ENCODE measurements at regions not wholly inside any gene's neighbourhood (a gene's known extent, or its start where the extent isn't known, plus 50 kb on each side); places are given as distances from the start of the nearest gene placed in this dataset.
"Not testable (repeated sequence)": the region's sequence is repeated elsewhere in the genome, so short reads cannot be mapped to it uniquely, and the experiment has no call there.

GRCh38 chr14:51366460-51366859, 126.4 kb downstream of the TMX1 start:
- not testable (repeated sequence) for H3K27ac ChIP-seq (ENCODE audit: low read depth in 2 of 2, low read length in 1 of 2); H3K36me3 ChIP-seq (ENCODE audit: control insufficient read depth in 2 of 2, insufficient read depth in 2 of 2, low read length in 1 of 2); H3K9me3 ChIP-seq (ENCODE audit: control insufficient read depth in 2 of 2, insufficient read depth in 1 of 2, low read depth in 1 of 2, low read length in 1 of 2); H3K4me3 ChIP-seq (ENCODE audit: low read depth in 1 of 2, low read length in 2 of 2); H3K27me3 ChIP-seq (ENCODE audit: control insufficient read depth in 1 of 2, insufficient read depth in 2 of 2, low read length in 2 of 2)
- H3K4me1 ChIP-seq (ENCODE audit: control insufficient read depth in 2 of 2, insufficient read depth in 2 of 2, low read length in 1 of 2): peaks cover 2 to 11% of the 10 kb centered on the region in 2 donors
- 95 to 96% methylated on average over 14 of the region's 14 CpGs for WGBS, 2 donors

DNA sequence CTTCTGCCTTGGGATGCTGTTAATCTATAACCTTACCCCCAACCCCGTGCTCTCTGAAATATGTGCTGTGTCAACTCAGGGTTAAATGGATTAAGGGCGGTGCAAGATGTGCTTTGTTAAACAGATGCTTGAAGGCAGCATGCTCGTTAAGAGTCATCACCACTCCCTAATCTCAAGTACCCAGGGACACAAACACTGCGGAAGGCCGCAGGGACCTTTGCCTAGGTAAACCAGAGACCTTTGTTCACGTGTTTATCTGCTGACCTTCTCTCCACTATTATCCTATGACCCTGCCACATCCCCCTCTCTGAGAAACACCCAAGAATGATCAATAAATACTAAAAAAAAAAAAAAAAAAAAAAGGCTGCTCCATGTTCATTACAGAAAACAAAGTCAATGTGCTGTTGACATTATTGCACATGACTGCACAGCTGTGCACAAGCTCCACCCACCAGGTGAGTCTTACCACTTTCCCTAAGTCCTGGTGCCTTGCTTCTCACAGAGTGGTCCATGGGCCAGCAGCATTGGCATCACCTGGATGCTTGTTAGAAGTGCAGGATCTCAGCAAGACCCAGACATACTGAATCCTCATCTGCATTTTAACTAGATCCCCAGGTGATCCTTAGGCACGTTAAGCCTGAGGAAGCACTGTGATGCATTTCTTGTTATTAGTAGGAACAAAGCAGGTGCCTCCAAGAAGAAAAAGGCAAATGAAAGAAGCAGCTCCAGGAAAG, 127.0 kb downstream of the TMX1 start:
- H3K36me3 ChIP-seq (ENCODE audit: control insufficient read depth in 2 of 2, insufficient read depth in 2 of 2, low read length in 1 of 2); H3K4me3 ChIP-seq (ENCODE audit: low read depth in 1 of 2, low read length in 2 of 2); H3K27me3 ChIP-seq (ENCODE audit: control insufficient read depth in 1 of 2, insufficient read depth in 2 of 2, low read length in 2 of 2); H3K9me3 ChIP-seq (ENCODE audit: control insufficient read depth in 2 of 2, insufficient read depth in 1 of 2, low read depth in 1 of 2, low read length in 1 of 2): not testable (repeated sequence)
- H3K4me1 ChIP-seq (ENCODE audit: control insufficient read depth in 2 of 2, insufficient read depth in 2 of 2, low read length in 1 of 2): peaks cover 2 to 11% of the 10 kb centered on the region in 2 donors
- WGBS, 2 donors: 38 to 49% methylated on average over 6 to 7 of the region's 7 CpGs
- H3K27ac ChIP-seq (ENCODE audit: low read depth in 2 of 2, low read length in 1 of 2): peak overlapping the region; percentile 73 to 76

- no peaks in the 10 kb centered on the region for H3K36me3 ChIP-seq (ENCODE audit: control insufficient read depth in 2 of 2, insufficient read depth in 2 of 2, low read length in 1 of 2)
- peaks cover 2 to 11% of the 10 kb centered on the region in 2 donors for H3K4me1 ChIP-seq (ENCODE audit: control insufficient read depth in 2 of 2, insufficient read depth in 2 of 2, low read length in 1 of 2)
- H3K27me3 ChIP-seq (ENCODE audit: control insufficient read depth in 1 of 2, insufficient read depth in 2 of 2, low read length in 2 of 2): no peaks in the 10 kb centered on the region
- peak overlapping the region in 1 of 2 donors; percentile 76 for H3K27ac ChIP-seq (ENCODE audit: low read depth in 2 of 2, low read length in 1 of 2)
- no peaks in the 10 kb centered on the region for H3K9me3 ChIP-seq (ENCODE audit: control insufficient read depth in 2 of 2, insufficient read depth in 1 of 2, low read depth in 1 of 2, low read length in 1 of 2)
- no peak overlapping the region for H3K4me3 ChIP-seq (ENCODE audit: low read depth in 1 of 2, low read length in 2 of 2)
- 16 to 45% methylated on average over 1 of the region's 1 CpG for WGBS, 2 donors
Measured at GRCh38 chr14:51367600-51367931, 127.5 kb downstream of the TMX1 start.

- H3K4me1 ChIP-seq (ENCODE audit: control insufficient read depth in 2 of 2, insufficient read depth in 2 of 2, low read length in 1 of 2): peaks cover 2 to 11% of the 10 kb centered on the region in 2 donors
- H3K36me3 ChIP-seq (ENCODE audit: control insufficient read depth in 2 of 2, insufficient read depth in 2 of 2, low read length in 1 of 2): no peaks in the 10 kb centered on the region
- H3K4me3 ChIP-seq (ENCODE audit: low read depth in 1 of 2, low read length in 2 of 2): no peak overlapping the region
- 52 to 59% methylated on average over 6 of the region's 6 CpGs for WGBS, 2 donors
- no peaks in the 10 kb centered on the region for H3K9me3 ChIP-seq (ENCODE audit: control insufficient read depth in 2 of 2, insufficient read depth in 1 of 2, low read depth in 1 of 2, low read length in 1 of 2)
- H3K27me3 ChIP-seq (ENCODE audit: control insufficient read depth in 1 of 2, insufficient read depth in 2 of 2, low read length in 2 of 2): no peaks in the 10 kb centered on the region
- no peak overlapping the region for H3K27ac ChIP-seq (ENCODE audit: low read depth in 2 of 2, low read length in 1 of 2)
Measured at GRCh38 chr14:51368721-51369163, 128.7 kb downstream of the TMX1 start.

- Histone ChIP-seq H3K4me3 (ENCODE audit: low read depth in 1 of 2, low read length in 2 of 2) (no peak overlapping the region), H3K27ac (ENCODE audit: low read depth in 2 of 2, low read length in 1 of 2) (no peak overlapping the region), H3K27me3 (ENCODE audit: control insufficient read depth in 1 of 2, insufficient read depth in 2 of 2, low read length in 2 of 2) (no peaks in the 10 kb centered on the region), H3K36me3 (ENCODE audit: control insufficient read depth in 2 of 2, insufficient read depth in 2 of 2, low read length in 1 of 2) (no peaks in the 10 kb centered on the region), H3K9me3 (ENCODE audit: control insufficient read depth in 2 of 2, insufficient read depth in 1 of 2, low read depth in 1 of 2, low read length in 1 of 2) (no peaks in the 10 kb centered on the region), H3K4me1 (ENCODE audit: control insufficient read depth in 2 of 2, insufficient read depth in 2 of 2, low read length in 1 of 2) (peaks cover 2 to 10% of the 10 kb centered on the region in 2 donors)
- 79 to 81% methylated on average over 8 of the region's 8 CpGs for WGBS, 2 donors
Measured at GRCh38 chr14:51369814-51370213, 129.8 kb downstream of the TMX1 start.

- WGBS, 2 donors: 39 to 44% methylated on average over 2 of the region's 2 CpGs
Measured at GRCh38 chr14:51370758-51371386, 130.8 kb downstream of the TMX1 start.

DNA sequence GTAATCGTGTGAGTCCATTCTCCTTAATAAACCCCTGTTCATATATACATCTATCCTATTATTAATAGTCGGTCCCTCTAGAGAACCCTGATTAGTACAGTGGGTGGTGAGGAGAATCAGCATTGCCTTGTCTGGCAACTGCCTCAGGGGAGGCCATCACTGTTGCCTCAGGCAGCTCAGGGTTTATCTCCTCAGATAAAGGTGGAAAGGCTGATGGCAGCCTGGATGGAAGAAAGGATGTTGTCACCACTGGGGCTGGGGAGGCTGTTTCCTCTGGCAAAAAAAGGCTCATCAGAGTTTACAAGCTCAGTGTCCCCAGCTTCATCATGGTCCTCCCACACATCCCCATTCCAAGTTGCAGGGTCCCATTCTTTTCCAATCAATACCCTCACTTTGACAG, 137.1 kb downstream of the TMX1 start:
- WGBS, 2 donors: 89% methylated on average over 2 of the region's 2 CpGs
- not testable (repeated sequence) for H3K4me1 ChIP-seq (ENCODE audit: control insufficient read depth in 2 of 2, insufficient read depth in 2 of 2, low read length in 1 of 2); H3K4me3 ChIP-seq (ENCODE audit: low read depth in 1 of 2, low read length in 2 of 2); H3K27me3 ChIP-seq (ENCODE audit: control insufficient read depth in 1 of 2, insufficient read depth in 2 of 2, low read length in 2 of 2); H3K9me3 ChIP-seq (ENCODE audit: control insufficient read depth in 2 of 2, insufficient read depth in 1 of 2, low read depth in 1 of 2, low read length in 1 of 2); H3K36me3 ChIP-seq (ENCODE audit: control insufficient read depth in 2 of 2, insufficient read depth in 2 of 2, low read length in 1 of 2)
- H3K27ac ChIP-seq (ENCODE audit: low read depth in 2 of 2, low read length in 1 of 2): peak overlapping the region in 1 of 2 donors; percentile 22

More at GRCh38 chr14:51370758-51371386, 130.8 kb downstream of the TMX1 start:
- Histone ChIP-seq H3K9me3 (ENCODE audit: control insufficient read depth in 2 of 2, insufficient read depth in 1 of 2, low read depth in 1 of 2, low read length in 1 of 2) (no peaks in the 10 kb centered on the region), H3K36me3 (ENCODE audit: control insufficient read depth in 2 of 2, insufficient read depth in 2 of 2, low read length in 1 of 2) (no peaks in the 10 kb centered on the region), H3K27ac (ENCODE audit: low read depth in 2 of 2, low read length in 1 of 2) (peak overlapping the region; percentile 18 to 34), H3K27me3 (ENCODE audit: control insufficient read depth in 1 of 2, insufficient read depth in 2 of 2, low read length in 2 of 2) (no peaks in the 10 kb centered on the region), H3K4me1 (ENCODE audit: control insufficient read depth in 2 of 2, insufficient read depth in 2 of 2, low read length in 1 of 2) (peaks cover 0 to 10% of the 10 kb centered on the region in 2 donors), H3K4me3 (ENCODE audit: low read depth in 1 of 2, low read length in 2 of 2) (no peak overlapping the region)

- peaks cover 0 to 8% of the 10 kb centered on the region in 2 donors for H3K4me1 ChIP-seq (ENCODE audit: control insufficient read depth in 2 of 2, insufficient read depth in 2 of 2, low read length in 1 of 2)
Measured at GRCh38 chr14:51382506-51382905, 142.5 kb downstream of the TMX1 start.

DNA sequence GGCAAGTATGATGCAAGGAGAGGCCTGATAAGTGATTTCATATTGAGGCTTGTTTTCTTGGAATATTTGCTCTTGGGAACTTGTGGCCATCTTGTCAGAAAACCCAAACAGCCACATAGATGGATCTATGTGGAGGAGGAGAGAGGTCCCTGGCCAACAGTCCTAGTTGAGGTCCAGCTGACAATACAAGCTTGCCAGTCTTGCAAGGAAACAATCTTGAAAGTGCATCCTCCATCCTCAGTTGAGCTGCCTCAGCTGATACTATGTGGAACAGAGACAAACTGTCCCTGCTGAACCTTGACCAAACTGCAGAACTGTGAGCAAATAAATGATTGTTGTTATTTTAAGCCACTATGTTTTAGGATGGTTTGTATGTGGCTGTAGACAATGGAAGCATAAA, 146.4 kb downstream of the TMX1 start:
- H3K4me1 ChIP-seq (ENCODE audit: control insufficient read depth in 2 of 2, insufficient read depth in 2 of 2, low read length in 1 of 2): peaks cover 0 to 7% of the 10 kb centered on the region in 2 donors
- peak overlapping the region in 1 of 2 donors; percentile 20 for H3K27ac ChIP-seq (ENCODE audit: low read depth in 2 of 2, low read length in 1 of 2)
- no peaks in the 10 kb centered on the region for H3K9me3 ChIP-seq (ENCODE audit: control insufficient read depth in 2 of 2, insufficient read depth in 1 of 2, low read depth in 1 of 2, low read length in 1 of 2)
- no peaks in the 10 kb centered on the region for H3K36me3 ChIP-seq (ENCODE audit: control insufficient read depth in 2 of 2, insufficient read depth in 2 of 2, low read length in 1 of 2)
- H3K4me3 ChIP-seq (ENCODE audit: low read depth in 1 of 2, low read length in 2 of 2): no peak overlapping the region
- no peaks in the 10 kb centered on the region for H3K27me3 ChIP-seq (ENCODE audit: control insufficient read depth in 1 of 2, insufficient read depth in 2 of 2, low read length in 2 of 2)

More at GRCh38 chr14:51382506-51382905, 142.5 kb downstream of the TMX1 start:
- Histone ChIP-seq H3K27me3 (ENCODE audit: control insufficient read depth in 1 of 2, insufficient read depth in 2 of 2, low read length in 2 of 2) (no peaks in the 10 kb centered on the region), H3K9me3 (ENCODE audit: control insufficient read depth in 2 of 2, insufficient read depth in 1 of 2, low read depth in 1 of 2, low read length in 1 of 2) (no peaks in the 10 kb centered on the region), H3K4me3 (ENCODE audit: low read depth in 1 of 2, low read length in 2 of 2) (no peak overlapping the region), H3K36me3 (ENCODE audit: control insufficient read depth in 2 of 2, insufficient read depth in 2 of 2, low read length in 1 of 2) (no peaks in the 10 kb centered on the region), H3K27ac (ENCODE audit: low read depth in 2 of 2, low read length in 1 of 2) (peak overlapping the region; percentile 81 to 89)
- 52 to 69% methylated on average over 2 of the region's 2 CpGs for WGBS, 2 donors

All from esophagus (tissue), 2 donors.